ENCODE measurements at regions not wholly inside any gene's neighbourhood (a gene's known extent, or its start where the extent isn't known, plus 50 kb on each side); places are given as distances from the start of the nearest gene placed in this dataset.

DNA sequence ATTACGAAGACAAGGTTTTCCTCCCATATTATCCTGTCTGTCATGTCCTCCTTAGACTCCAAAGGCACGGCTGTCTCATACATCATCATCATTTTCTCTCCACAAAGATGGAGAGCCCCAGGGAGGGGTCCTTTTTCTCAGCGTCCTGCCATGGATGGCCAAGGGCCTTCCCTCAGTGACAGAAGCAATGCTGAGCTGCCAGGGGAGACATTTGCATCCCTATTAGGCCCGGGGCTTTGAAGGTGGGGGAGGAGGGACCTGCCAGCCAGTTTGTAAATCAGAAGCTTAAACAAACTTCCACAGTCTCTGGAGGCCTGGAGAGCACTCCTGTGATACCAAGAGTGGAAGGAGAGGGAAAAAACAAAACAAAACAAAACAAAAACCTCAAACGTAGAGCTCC lies 112.4 kb upstream of the ADO start:
- Histone ChIP-seq H3K27ac (ENCODE audit: insufficient read length, low read depth, low read length) (no peak overlapping the region), H3K56ac (ENCODE audit: insufficient read length, low read depth, low read length) (no peak overlapping the region), H2BK5ac (ENCODE audit: insufficient read length, low read length) (no peak overlapping the region), H3K79me2 (ENCODE audit: insufficient read depth, low read length) (no peaks in the 10 kb centered on the region), H2BK20ac (ENCODE audit: low read depth, low read length, poor library complexity, severe bottlenecking) (no peak overlapping the region), H4K5ac (ENCODE audit: insufficient read length, low read depth, low read length) (no peak overlapping the region), H3K4me1 (ENCODE audit: insufficient read depth, low read length) (peaks cover 5% of the 10 kb centered on the region; the same call in 1 of the 2 replicates), H3K4ac (ENCODE audit: low read depth, low read length) (no peak overlapping the region), H3T11ph (ENCODE audit: low read length) (no peak overlapping the region), H3K14ac (ENCODE audit: insufficient read depth, low read length) (no peak overlapping the region), H2AK5ac (ENCODE audit: insufficient read length, low read length) (no peak overlapping the region), H3K27me3 (ENCODE audit: insufficient read depth, low read length) (no peaks in the 10 kb centered on the region), H3K79me1 (ENCODE audit: insufficient read depth, low read depth, low read length, poor library complexity, severe bottlenecking) (no peaks in the 10 kb centered on the region), H4K91ac (ENCODE audit: insufficient read length, low read depth, low read length) (no peak overlapping the region), H4K8ac (replicated peaks; ENCODE audit: insufficient read length, low read depth, low read length) (no peak overlapping the region), H3K23ac (ENCODE audit: insufficient read length, low read depth, low read length) (no peak overlapping the region), H2BK12ac (ENCODE audit: insufficient read length, low read depth, low read length) (no peak overlapping the region), H2BK15ac (ENCODE audit: low read depth, low read length) (no peak overlapping the region), H3K9me3 (ENCODE audit: control insufficient read depth, low read depth, low read length) (no peaks in the 10 kb centered on the region), H2AFZ (ENCODE audit: low read length) (no peak overlapping the region), H3K4me2 (ENCODE audit: insufficient read depth, insufficient read length, low read length) (peak overlapping the region; percentile 35), H2BK120ac (ENCODE audit: low read depth, low read length, poor library complexity, severe bottlenecking) (peak overlapping the region; percentile 69), H3K23me2 (ENCODE audit: insufficient read length, low read depth, low read length, poor library complexity, severe bottlenecking) (no peaks in the 10 kb centered on the region), H3K18ac (ENCODE audit: insufficient read length, low read depth, low read length) (no peak overlapping the region), H3K9ac (ENCODE audit: extremely low read depth, insufficient read length, low read length) (no peak overlapping the region), H4K20me1 (ENCODE audit: control insufficient read depth, insufficient read depth, insufficient read length) (no peaks in the 10 kb centered on the region)
- TF ChIP-seq, protein P1, sequence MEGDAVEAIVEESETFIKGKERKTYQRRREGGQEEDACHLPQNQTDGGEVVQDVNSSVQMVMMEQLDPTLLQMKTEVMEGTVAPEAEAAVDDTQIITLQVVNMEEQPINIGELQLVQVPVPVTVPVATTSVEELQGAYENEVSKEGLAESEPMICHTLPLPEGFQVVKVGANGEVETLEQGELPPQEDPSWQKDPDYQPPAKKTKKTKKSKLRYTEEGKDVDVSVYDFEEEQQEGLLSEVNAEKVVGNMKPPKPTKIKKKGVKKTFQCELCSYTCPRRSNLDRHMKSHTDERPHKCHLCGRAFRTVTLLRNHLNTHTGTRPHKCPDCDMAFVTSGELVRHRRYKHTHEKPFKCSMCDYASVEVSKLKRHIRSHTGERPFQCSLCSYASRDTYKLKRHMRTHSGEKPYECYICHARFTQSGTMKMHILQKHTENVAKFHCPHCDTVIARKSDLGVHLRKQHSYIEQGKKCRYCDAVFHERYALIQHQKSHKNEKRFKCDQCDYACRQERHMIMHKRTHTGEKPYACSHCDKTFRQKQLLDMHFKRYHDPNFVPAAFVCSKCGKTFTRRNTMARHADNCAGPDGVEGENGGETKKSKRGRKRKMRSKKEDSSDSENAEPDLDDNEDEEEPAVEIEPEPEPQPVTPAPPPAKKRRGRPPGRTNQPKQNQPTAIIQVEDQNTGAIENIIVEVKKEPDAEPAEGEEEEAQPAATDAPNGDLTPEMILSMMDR (conservative IDR thresholded peaks at IDR 0.05): no peak
- Mint-ChIP-seq H3K27me3 (ENCODE audit: low read depth) (no peaks in the 10 kb centered on the region), H3K36me3 (ENCODE audit: insufficient read depth in 1 of 3, low read depth in 3 of 3) (peaks cover 0 to under 1% (median 0%) of the 10 kb centered on the region in 3 experiments; a peak in 1 of 7 replicates), H3K4me3 (no peak overlapping the region), H3K27ac (peak overlapping the region in 2 of 3 experiments; percentile 59 to 86; a peak in 2 of 7 replicates), H3K9me3 (peaks cover under 1 to 4% of the 10 kb centered on the region in 2 experiments; a peak in 3 of 5 replicates), H3K4me1 (peaks cover 31 to 42% of the 10 kb centered on the region in 2 experiments)
- no CpG with 5 or more reads among the region's 5 CpGs for WGBS (ENCODE audit: extremely low coverage, insufficient read length, low lambda C conversion rate)
- DNase-seq: peak; percentile 58

All from H9 (cell line).